NCI-H526 (cell line): ENCODE measurements at regions not wholly inside any gene's neighbourhood (a gene's known extent, or its start where the extent isn't known, plus 50 kb on each side); places are given as distances from the start of the nearest gene placed in this dataset.
"Not testable (repeated sequence)": the region's sequence is repeated elsewhere in the genome, so short reads cannot be mapped to it uniquely, and the experiment has no call there.

Experiments used
- DNase-seq, 2 experiments: peaks; one replicate each; lab custom pipeline; 2025; lab: John Stamatoyannopoulos, UW

DNA sequence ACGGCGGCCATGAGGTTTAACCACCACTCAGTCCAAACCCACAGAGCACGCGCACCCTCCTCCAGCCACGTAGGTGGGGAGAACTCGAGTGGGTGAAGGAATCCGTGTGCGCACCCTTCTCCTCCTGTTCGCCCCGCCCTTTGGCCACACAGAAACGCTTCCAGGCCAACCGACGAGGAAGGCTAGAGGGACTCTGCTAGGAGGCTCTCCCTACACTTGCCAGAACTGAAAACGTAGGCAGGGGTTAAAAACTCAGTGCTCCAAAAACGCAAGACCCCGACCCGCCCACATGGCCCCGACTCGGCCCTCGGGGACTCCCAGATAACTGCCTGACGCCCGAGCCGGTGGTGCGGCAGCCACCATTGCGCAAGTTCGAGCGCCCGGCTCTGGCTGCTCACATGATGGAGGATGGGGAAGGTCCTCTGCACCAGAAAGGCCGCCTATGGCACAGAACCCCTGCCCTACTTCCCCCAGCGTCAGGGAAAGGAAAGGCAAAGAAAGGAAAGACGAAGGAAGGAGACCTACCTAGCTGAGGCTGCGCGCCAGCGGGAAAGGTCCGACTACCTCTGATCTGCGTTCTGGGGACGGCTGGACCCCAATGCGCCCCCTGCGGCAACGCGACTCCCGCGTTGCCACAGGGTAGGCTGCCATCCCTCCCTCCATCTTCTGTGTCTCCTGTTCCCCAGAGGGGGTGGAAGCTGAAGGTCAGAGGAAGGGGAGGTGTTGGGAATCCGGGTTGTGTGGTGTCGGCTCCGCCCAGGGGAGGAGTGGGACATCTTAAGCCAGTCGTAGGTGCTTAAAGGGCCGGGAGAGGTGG lies 201.9 kb upstream of the AGTR2 start:
- peak; percentile 82 to 86 for DNase-seq

GRCh38 chrX:115970718-115971117 lies 199.8 kb upstream of the AGTR2 start:
- peak in 1 of 2 experiments; percentile 5 for DNase-seq

DNA sequence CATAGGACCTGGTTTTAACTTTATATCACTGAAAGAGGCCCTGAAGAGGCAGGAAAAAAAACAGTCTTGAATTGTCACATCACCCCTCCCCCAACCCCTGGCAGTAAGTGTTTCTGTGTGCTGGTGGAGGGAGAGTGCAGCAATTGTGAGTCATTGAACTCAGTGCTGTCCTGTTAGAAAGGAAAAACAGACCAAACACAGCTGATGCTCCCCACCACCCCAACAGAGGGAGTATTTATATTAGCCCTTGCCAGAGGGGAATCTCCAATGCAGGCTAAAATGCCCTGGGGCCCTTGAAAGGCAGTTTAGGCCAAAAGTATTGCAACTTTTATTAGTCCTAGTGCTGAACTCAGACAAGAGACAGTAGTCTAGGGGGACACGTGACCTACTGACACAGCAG lies 197.8 kb upstream of the AGTR2 start:
- DNase-seq, result no peak

DNA sequence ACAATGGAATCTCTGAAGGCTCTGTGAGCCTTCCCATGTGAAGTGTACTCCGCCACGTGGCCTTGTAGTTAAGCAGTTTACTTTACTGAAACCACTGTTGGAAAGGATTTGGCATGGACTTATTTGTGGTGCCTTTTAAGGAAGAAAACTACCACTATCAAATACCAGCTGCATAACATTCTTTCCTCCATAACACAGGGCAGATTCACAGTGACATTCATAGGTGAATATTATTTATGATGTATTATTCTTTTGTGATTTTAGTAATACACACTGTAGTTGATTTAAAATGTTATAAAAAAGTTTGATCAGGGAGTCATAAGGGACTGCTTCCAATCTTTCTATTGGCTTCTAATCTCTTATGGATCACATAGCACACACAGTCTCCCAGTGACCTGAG lies 192.5 kb upstream of the AGTR2 start:
- no peak for DNase-seq

DNA sequence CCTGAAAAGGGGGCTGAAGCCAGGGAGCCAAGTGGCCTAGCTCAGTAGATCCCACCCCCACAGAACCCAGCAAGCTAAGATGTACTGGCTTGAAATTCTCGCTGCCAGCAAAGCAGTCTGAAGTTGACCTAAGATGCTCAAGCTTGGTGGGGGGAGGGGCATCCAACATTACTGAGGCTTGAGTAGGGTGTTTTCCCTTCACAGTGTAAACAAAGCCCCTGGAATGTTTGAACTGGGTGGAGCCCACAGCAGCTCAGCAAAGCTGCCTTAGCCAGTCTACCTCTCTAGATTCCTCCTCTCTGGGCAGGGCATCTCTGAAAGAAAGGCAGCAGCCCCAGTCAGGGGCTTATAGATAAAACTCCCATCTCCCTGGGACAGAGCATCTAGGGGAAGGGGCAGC lies 187.4 kb upstream of the AGTR2 start:
- DNase-seq, result not testable (repeated sequence)

GRCh38 chrX:115987464-115987863 lies 183.1 kb upstream of the AGTR2 start:
- not testable (repeated sequence) for DNase-seq

DNA sequence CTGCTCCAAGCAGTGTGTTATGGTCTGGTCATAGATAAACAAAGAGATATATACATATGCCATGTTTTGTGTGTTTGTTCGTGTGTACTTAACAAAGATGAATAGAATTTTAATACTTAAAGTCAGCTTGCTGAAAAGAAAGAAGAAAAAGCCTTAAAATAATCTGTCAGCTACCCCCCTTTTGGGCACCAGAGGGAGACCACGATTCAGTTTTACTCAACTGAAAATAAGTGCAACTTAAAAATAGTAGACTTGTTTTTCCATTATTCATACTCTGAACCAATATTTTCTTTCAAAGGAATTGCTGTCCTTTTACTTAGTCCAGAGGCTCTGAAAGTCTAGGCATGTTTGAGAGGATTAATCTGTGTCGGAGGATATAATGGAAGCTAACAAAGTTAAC lies 181.7 kb upstream of the AGTR2 start:
- peak in 1 of 2 experiments; percentile 11 for DNase-seq

DNA sequence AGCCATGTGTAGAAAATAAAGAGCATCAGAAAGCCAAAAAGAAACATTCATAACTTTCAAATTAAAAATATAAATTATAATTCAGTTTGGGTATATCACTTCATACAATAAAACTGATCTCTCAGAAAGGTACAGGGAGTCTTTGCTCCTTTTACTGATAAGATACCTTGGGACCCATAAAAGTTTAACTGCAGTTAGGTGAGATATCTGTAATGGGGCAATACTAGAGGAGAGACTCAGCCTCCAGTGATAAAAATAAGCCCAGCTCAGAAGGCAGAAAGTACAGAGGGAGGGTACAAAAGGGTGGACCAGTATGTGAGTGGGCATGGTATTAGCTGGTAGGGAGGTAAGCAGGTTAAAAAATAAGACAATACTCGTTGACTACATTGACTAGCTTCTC lies 180.9 kb upstream of the AGTR2 start:
- no peak for DNase-seq

GRCh38 chrX:116009346-116009745 lies 161.2 kb upstream of the AGTR2 start:
- no peak for DNase-seq

- no peak for DNase-seq
These were observed 160.5 kb upstream of the AGTR2 start for GRCh38 chrX:116009861-116010710.

DNA sequence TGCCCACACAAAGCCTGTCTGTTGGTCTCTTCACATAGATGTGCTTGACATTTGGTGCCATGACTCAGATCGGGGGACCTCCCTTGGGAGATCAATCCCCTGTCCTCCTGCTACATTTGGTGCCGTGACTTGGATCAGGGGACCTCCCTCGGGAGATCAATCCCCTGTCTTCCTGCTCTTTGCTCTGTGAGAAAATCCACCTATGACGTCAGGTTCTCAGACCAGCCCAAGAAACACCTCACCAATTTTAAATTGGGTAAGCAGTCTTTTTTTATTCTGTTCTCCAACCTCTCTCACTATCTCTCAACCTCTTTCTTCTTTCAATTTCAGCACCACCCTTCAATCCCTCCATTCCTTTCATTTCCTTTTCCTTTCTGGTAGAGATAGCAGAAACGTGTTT lies 159.6 kb upstream of the AGTR2 start:
- DNase-seq, result no peak

DNA sequence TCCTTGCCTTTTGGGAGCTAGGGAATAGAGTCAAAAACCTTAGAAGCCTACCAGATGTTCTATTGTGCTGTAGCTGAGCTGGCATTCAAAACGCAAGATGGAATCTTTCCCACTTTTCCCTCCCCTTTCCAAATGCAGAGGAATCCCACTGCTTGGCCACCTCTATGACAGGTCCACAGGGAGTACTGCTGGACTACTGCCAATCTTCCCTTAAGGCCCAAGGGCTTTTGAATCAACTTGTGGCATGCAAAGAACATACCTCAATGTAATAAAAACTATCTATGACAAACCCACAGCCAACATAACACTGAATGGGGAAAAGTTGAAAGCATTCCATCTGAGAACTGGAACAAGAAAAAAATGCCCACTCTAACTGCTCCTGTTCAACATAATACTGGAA lies 139.2 kb upstream of the AGTR2 start:
- DNase-seq, result no peak
